ENCODE measurements at regions not wholly inside any gene's neighbourhood (a gene's known extent, or its start where the extent isn't known, plus 50 kb on each side); places are given as distances from the start of the nearest gene placed in this dataset.

DNA sequence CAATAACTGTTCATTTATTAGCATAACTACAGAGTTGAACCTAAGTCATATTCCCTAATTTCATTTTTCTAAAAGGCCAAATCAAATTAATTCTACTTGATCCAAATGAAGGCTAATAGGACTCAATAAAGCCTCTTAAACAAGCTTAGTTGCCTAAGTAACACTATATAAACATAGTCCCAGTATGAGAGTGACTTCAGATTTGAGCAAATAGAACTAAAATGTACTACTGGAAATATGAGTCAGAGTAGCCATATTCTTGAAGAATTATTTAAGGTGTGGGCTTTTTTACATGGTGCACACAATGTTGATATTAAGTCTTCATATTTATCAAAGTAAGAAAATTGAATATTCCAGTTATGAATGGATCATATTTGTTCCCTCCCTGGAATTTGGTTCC lies 872.3 kb downstream of the MAT2B start:
- no peaks in the 10 kb centered on the region for H3K4me1 ChIP-seq (ENCODE audit: control insufficient read depth, insufficient read depth, low read length)
- no peak overlapping the region for H3K4me3 Mint-ChIP-seq
- no peaks in the 10 kb centered on the region for H3K27me3 Mint-ChIP-seq (ENCODE audit: low read depth in 2 of 2)
- no peaks in the 10 kb centered on the region for H3K9me3 ChIP-seq (ENCODE audit: control insufficient read depth, insufficient read depth, low read length)
- H3K4me1 Mint-ChIP-seq, result no peaks in the 10 kb centered on the region
- H3K36me3 ChIP-seq (ENCODE audit: control insufficient read depth, insufficient read depth, low read length), result no peaks in the 10 kb centered on the region
- intact Hi-C loops (cut with micrococcal nuclease), result no loop called here
- no peak overlapping the region for H3K27ac Mint-ChIP-seq
- H3K27me3 ChIP-seq (ENCODE audit: control insufficient read depth, insufficient read depth, low read length), result no peaks in the 10 kb centered on the region
- H3K36me3 Mint-ChIP-seq, result peaks cover 8% of the 10 kb centered on the region
- H3K4me3 ChIP-seq (ENCODE audit: low read length), result no peak overlapping the region
- no peak for DNase-seq
- TF ChIP-seq, protein P1, sequence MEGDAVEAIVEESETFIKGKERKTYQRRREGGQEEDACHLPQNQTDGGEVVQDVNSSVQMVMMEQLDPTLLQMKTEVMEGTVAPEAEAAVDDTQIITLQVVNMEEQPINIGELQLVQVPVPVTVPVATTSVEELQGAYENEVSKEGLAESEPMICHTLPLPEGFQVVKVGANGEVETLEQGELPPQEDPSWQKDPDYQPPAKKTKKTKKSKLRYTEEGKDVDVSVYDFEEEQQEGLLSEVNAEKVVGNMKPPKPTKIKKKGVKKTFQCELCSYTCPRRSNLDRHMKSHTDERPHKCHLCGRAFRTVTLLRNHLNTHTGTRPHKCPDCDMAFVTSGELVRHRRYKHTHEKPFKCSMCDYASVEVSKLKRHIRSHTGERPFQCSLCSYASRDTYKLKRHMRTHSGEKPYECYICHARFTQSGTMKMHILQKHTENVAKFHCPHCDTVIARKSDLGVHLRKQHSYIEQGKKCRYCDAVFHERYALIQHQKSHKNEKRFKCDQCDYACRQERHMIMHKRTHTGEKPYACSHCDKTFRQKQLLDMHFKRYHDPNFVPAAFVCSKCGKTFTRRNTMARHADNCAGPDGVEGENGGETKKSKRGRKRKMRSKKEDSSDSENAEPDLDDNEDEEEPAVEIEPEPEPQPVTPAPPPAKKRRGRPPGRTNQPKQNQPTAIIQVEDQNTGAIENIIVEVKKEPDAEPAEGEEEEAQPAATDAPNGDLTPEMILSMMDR (IDR thresholded peaks at IDR 0.05), result no peak
- H3K27ac ChIP-seq (ENCODE audit: low read length), result no peak overlapping the region
- peaks cover 0 to 12% of the 10 kb centered on the region in 2 donors for H3K9me3 Mint-ChIP-seq
- ATAC-seq, result no peak

DNA sequence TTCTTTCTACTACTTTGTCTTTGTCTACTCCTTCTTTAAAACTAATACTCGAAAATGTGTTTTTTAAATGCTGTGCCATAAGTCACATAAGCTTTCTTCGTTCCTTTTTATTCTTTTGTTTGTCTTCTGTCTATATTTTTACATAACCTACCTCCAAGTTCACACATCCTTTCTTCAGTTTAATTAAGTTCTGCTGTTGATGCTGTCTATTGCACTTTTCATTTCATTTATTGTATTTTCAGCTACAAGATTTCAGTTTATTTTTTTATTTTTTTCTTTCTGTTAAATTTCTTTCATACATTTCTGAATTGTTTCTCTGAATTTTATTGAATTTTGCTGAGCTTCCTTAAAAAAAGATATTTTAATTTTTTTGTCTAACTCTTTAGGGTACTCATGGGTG lies 878.2 kb downstream of the MAT2B start:
- ATAC-seq (no peak), DNase-seq (no peak)
- Mint-ChIP-seq H3K9me3 (peaks cover 7 to 16% of the 10 kb centered on the region in 2 donors), H3K4me1 (no peaks in the 10 kb centered on the region), H3K27ac (no peak overlapping the region), H3K4me3 (no peak overlapping the region), H3K27me3 (ENCODE audit: low read depth in 2 of 2) (no peaks in the 10 kb centered on the region), H3K36me3 (peaks cover 8% of the 10 kb centered on the region)
- intact Hi-C loops (cut with micrococcal nuclease), result no loop called here
- TF ChIP-seq, protein P1 (IDR thresholded peaks at IDR 0.05), result no peak
- Histone ChIP-seq H3K27me3 (ENCODE audit: control insufficient read depth, insufficient read depth, low read length) (no peaks in the 10 kb centered on the region), H3K4me1 (ENCODE audit: control insufficient read depth, insufficient read depth, low read length) (no peaks in the 10 kb centered on the region), H3K9me3 (ENCODE audit: control insufficient read depth, insufficient read depth, low read length) (peaks cover 3% of the 10 kb centered on the region), H3K27ac (ENCODE audit: low read length) (no peak overlapping the region), H3K4me3 (ENCODE audit: low read length) (no peak overlapping the region), H3K36me3 (ENCODE audit: control insufficient read depth, insufficient read depth, low read length) (no peaks in the 10 kb centered on the region)
- WGBS (ENCODE audit: insufficient coverage), result no CpG with 5 or more reads among the region's 2 CpGs

DNA sequence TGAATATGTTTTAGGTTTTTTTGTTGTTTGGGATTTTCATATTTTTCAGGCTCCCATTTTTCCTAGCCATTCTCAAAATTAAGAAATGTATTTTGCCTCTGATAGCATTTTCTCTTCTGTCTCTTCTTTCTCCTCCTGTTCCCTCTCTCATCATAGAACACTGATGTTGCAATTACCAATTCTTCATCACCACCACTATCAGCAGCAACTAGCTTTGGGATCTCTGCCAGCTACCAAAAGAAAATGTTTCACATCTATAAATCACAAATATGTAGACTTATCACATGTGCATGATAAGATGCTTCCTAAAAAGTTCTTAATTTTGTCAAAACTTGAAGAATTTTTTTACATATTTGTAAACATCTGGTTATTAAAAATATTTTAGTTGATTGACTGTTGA lies 887.1 kb downstream of the MAT2B start:
- no peaks in the 10 kb centered on the region for H3K27me3 Mint-ChIP-seq (ENCODE audit: low read depth in 2 of 2)
- peaks cover 6 to 8% of the 10 kb centered on the region in 2 donors for H3K9me3 Mint-ChIP-seq
- no peak overlapping the region for H3K4me3 Mint-ChIP-seq
- TF ChIP-seq, protein P1 (IDR thresholded peaks at IDR 0.05), result no peak
- H3K4me3 ChIP-seq (ENCODE audit: low read length), result no peak overlapping the region
- H3K9me3 ChIP-seq (ENCODE audit: control insufficient read depth, insufficient read depth, low read length), result no peaks in the 10 kb centered on the region
- no peaks in the 10 kb centered on the region for H3K36me3 ChIP-seq (ENCODE audit: control insufficient read depth, insufficient read depth, low read length)
- H3K27me3 ChIP-seq (ENCODE audit: control insufficient read depth, insufficient read depth, low read length), result no peaks in the 10 kb centered on the region
- ATAC-seq (no peak), DNase-seq (no peak)
- H3K27ac Mint-ChIP-seq, result no peak overlapping the region
- no peaks in the 10 kb centered on the region for H3K36me3 Mint-ChIP-seq
- no peaks in the 10 kb centered on the region for H3K4me1 ChIP-seq (ENCODE audit: control insufficient read depth, insufficient read depth, low read length)
- no peak overlapping the region for H3K27ac ChIP-seq (ENCODE audit: low read length)
- intact Hi-C loops (cut with micrococcal nuclease), result no loop called here
- H3K4me1 Mint-ChIP-seq, result no peaks in the 10 kb centered on the region

DNA sequence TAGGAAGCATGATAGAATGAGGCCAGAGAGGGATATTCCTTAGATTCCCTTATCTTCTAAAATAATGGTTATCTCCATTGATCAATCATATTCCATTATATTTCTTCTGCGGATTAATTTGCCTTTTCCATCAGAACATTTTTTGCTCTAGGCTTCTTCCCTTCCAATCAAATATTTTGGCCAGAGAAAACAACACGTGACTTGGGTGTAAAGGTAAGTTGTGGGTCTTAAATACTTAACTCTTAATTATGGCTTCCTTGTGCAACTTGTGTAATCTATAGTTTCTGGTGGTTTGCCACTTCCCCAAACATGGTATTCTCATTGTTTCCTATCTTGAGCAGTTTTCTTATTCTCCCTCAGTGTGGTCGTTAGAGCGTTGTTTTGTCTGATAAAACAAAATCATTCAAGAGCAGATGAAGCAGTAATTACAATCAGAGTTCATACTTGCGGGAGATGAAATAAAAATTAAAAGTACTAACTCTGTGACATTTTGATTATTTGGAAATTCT lies 889.3 kb downstream of the MAT2B start:
- Histone ChIP-seq H3K4me1 (ENCODE audit: control insufficient read depth, insufficient read depth, low read length) (no peaks in the 10 kb centered on the region), H3K4me3 (ENCODE audit: low read length) (no peak overlapping the region), H3K27me3 (ENCODE audit: control insufficient read depth, insufficient read depth, low read length) (no peaks in the 10 kb centered on the region), H3K27ac (ENCODE audit: low read length) (no peak overlapping the region), H3K36me3 (ENCODE audit: control insufficient read depth, insufficient read depth, low read length) (no peaks in the 10 kb centered on the region), H3K9me3 (ENCODE audit: control insufficient read depth, insufficient read depth, low read length) (no peaks in the 10 kb centered on the region)
- no peaks in the 10 kb centered on the region for H3K27me3 Mint-ChIP-seq (ENCODE audit: low read depth in 2 of 2)
- DNase-seq (no peak), ATAC-seq (no peak)
- no peak overlapping the region for H3K27ac Mint-ChIP-seq
- no peaks in the 10 kb centered on the region for H3K4me1 Mint-ChIP-seq
- H3K36me3 Mint-ChIP-seq, result no peaks in the 10 kb centered on the region
- intact Hi-C loops (cut with micrococcal nuclease), result no loop called here
- no peak overlapping the region for H3K4me3 Mint-ChIP-seq
- TF ChIP-seq, protein P1 (IDR thresholded peaks at IDR 0.05), result no peak
- H3K9me3 Mint-ChIP-seq, result peaks cover 9 to 14% of the 10 kb centered on the region in 2 donors
- 0% methylated on average over 2 of the region's 5 CpGs for WGBS (ENCODE audit: insufficient coverage)

Measured in natural killer cell (primary cell).